Epithelial cell of esophagus (primary cell): ENCODE measurements at regions not wholly inside any gene's neighbourhood (a gene's known extent, or its start where the extent isn't known, plus 50 kb on each side); places are given as distances from the start of the nearest gene placed in this dataset.

Experiments
- DNase-seq: peaks from one replicate; pipeline ENCODE4 v3.0.0; 2010; ENCODE audit warnings: low read depth
- H3K4me3 ChIP-seq: 2 replicates; pipeline ENCODE4 v1.5.1; 2011; ENCODE audit warnings: mild to moderate bottlenecking, low read length, control low read depth
- TF ChIP-seq, protein P1 (sequence below): IDR thresholded peaks from 2 replicates; pipeline ENCODE4 v1.5.1; 2011; ENCODE audit warnings: low read depth, mild to moderate bottlenecking, low read length, control low read depth, inconsistent platforms; ENCODE audit not compliant: insufficient read depth; ENCODE audit errors: missing control alignments

DNA sequence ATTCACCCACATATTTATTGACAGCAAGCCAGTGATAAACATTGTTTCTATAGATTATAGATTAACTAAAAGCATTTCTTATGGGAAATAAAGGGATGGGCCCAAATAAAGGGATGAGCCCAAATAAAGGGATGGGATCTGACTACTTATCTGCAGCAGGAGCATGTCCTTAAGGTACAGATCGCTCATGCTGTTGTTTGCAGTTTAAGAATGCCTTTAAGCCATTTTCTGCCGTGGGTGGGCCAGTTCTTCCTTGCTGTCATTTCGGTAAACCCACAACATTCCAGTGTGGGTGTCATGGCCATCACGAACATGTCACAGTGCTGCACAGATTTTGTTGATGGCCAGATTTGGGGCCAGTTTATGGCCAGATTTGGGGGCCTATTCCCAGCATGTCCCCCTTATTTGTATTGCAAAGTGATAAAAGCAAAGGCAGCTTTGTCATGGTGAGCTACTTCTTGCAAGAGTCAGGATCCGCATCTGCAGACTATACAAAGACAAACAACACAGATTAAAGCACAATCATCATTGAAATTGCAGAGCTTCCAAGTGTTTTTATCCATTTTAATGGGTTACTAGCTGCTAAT, 700.7 kb downstream of the LRFN5 start:
- no peak for DNase-seq
- H3K4me3 ChIP-seq = no peak overlapping the region
- TF ChIP-seq, protein P1, sequence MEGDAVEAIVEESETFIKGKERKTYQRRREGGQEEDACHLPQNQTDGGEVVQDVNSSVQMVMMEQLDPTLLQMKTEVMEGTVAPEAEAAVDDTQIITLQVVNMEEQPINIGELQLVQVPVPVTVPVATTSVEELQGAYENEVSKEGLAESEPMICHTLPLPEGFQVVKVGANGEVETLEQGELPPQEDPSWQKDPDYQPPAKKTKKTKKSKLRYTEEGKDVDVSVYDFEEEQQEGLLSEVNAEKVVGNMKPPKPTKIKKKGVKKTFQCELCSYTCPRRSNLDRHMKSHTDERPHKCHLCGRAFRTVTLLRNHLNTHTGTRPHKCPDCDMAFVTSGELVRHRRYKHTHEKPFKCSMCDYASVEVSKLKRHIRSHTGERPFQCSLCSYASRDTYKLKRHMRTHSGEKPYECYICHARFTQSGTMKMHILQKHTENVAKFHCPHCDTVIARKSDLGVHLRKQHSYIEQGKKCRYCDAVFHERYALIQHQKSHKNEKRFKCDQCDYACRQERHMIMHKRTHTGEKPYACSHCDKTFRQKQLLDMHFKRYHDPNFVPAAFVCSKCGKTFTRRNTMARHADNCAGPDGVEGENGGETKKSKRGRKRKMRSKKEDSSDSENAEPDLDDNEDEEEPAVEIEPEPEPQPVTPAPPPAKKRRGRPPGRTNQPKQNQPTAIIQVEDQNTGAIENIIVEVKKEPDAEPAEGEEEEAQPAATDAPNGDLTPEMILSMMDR = no peak

- H3K4me3 ChIP-seq = no peak overlapping the region
- TF ChIP-seq, protein P1 = no peak
- no peak for DNase-seq
These were observed 693.0 kb downstream of the LRFN5 start for GRCh38 chr14:42299692-42300091.

DNA sequence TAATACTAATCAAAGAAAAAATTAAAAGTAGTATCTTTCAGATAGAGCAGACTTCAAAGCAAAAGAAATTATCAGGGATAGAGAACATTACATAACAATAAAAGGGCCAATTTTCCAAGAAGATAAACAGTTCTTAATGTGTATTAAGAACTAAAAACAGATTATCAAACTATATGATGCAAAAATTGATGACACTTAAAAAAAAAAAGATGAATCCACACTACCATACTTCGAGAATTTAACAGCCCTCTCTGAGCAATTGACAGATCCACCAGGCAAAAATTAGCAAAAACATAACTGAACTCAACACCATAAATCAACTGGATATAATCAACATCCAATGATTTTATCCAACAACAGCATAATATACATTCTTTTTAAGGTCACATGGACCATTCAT, 686.5 kb downstream of the LRFN5 start:
- H3K4me3 ChIP-seq = no peak overlapping the region
- DNase-seq = no peak
- TF ChIP-seq, protein P1 = no peak

GRCh38 chr14:42277840-42278239, 671.2 kb downstream of the LRFN5 start:
- TF ChIP-seq, protein P1 = no peak
- H3K4me3 ChIP-seq = no peak overlapping the region
- DNase-seq = no peak

GRCh38 chr14:42269234-42269633, 662.6 kb downstream of the LRFN5 start:
- H3K4me3 ChIP-seq = no peak overlapping the region
- TF ChIP-seq, protein P1 = no peak
- no peak for DNase-seq

DNA sequence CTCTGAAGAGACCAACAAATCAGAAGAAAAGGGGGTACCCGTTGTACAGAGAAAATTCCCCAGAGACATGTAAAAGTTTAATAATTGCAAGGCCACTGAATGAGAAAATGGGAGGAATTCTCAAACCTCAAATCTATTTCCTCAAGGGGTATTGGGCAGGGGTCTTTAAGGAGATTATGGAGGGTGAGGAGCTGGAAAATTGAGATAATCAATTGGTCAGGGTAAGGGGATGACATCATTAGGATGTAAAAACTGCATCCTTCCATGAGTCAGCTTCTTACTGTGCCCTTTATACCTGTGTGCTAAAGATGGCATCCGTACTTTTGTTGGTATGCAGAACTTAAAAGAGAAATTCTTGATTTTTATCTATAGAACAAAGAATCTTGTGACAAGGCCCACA, 641.5 kb downstream of the LRFN5 start:
- no peak overlapping the region for H3K4me3 ChIP-seq
- DNase-seq = no peak
- TF ChIP-seq, protein P1 = no peak

GRCh38 chr14:42241101-42241500, 634.4 kb downstream of the LRFN5 start:
- no peak for DNase-seq
- no peak overlapping the region for H3K4me3 ChIP-seq
- TF ChIP-seq, protein P1 = no peak
